Hepatocyte (in vitro differentiated cells): ENCODE measurements at regions not wholly inside any gene's neighbourhood (a gene's known extent, or its start where the extent isn't known, plus 50 kb on each side); places are given as distances from the start of the nearest gene placed in this dataset.

Source experiments
- EZH2phosphoT487 ChIP-seq: fragments of 200-600 bp; sonication (generic); IDR thresholded peaks from one replicate; pipeline ENCODE4 v1.6.1; 2018; ENCODE audit warnings: antibody characterized with exemption, mild to moderate bottlenecking, low read depth, moderate library complexity; ENCODE audit not compliant: unreplicated experiment, severe bottlenecking
- TF ChIP-seq, protein P1 (sequence below): fragments of 200-600 bp; sonication (generic); IDR thresholded peaks from 2 replicates; pipeline ENCODE4 v1.5.1; 2016; ENCODE audit warnings: antibody characterized with exemption, mild to moderate bottlenecking; ENCODE audit not compliant: poor library complexity

GRCh38 chr2:106257135-106257534 lies 63.0 kb upstream of the UXS1 start:
- TF ChIP-seq EZH2phosphoT487: no peak
- TF ChIP-seq, protein P1, sequence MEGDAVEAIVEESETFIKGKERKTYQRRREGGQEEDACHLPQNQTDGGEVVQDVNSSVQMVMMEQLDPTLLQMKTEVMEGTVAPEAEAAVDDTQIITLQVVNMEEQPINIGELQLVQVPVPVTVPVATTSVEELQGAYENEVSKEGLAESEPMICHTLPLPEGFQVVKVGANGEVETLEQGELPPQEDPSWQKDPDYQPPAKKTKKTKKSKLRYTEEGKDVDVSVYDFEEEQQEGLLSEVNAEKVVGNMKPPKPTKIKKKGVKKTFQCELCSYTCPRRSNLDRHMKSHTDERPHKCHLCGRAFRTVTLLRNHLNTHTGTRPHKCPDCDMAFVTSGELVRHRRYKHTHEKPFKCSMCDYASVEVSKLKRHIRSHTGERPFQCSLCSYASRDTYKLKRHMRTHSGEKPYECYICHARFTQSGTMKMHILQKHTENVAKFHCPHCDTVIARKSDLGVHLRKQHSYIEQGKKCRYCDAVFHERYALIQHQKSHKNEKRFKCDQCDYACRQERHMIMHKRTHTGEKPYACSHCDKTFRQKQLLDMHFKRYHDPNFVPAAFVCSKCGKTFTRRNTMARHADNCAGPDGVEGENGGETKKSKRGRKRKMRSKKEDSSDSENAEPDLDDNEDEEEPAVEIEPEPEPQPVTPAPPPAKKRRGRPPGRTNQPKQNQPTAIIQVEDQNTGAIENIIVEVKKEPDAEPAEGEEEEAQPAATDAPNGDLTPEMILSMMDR: no peak
